MM.1S (cell line): ENCODE measurements at regions not wholly inside any gene's neighbourhood (a gene's known extent, or its start where the extent isn't known, plus 50 kb on each side); places are given as distances from the start of the nearest gene placed in this dataset.

Experiments used
- DNase-seq: peaks from one replicate; pipeline ENCODE4 v3.0.0-alpha.2; 2015
- H2AFZ ChIP-seq: fragments of 300-600 bp; sonication (generic); 2 replicates; pipeline ENCODE4 v1.6.0; 2016; ENCODE audit warnings: antibody characterized with exemption, low read length
- H3F3A ChIP-seq: fragments of 300-600 bp; sonication (generic); 2 replicates; pipeline ENCODE4 v1.6.1; 2016; ENCODE audit warnings: mild to moderate bottlenecking, antibody characterized with exemption, low read length, moderate library complexity, mixed read lengths; ENCODE audit not compliant: insufficient read depth
- H3K27ac ChIP-seq: fragments of 300-600 bp; sonication (generic); 2 replicates; pipeline ENCODE4 v1.5.1; 2016; ENCODE audit warnings: mild to moderate bottlenecking, low read length
- H3K27me3 ChIP-seq: fragments of 300-600 bp; sonication (generic); replicated peaks from 2 replicates; pipeline ENCODE4 v1.6.0; 2016; ENCODE audit warnings: low read length; ENCODE audit not compliant: insufficient read depth
- H3K36me3 ChIP-seq: fragments of 300-600 bp; sonication (generic); replicated peaks from 2 replicates; pipeline ENCODE4 v1.6.1; 2016; ENCODE audit warnings: mild to moderate bottlenecking, low read length, mixed read lengths; ENCODE audit not compliant: insufficient read depth
- H3K4me1 ChIP-seq: fragments of 300-600 bp; sonication (generic); 2 replicates; pipeline ENCODE4 v1.6.1; 2016; ENCODE audit warnings: low read length, mixed read lengths
- H3K4me2 ChIP-seq: fragments of 300-600 bp; sonication (generic); 2 replicates; pipeline ENCODE4 v1.6.0; 2016; ENCODE audit warnings: low read depth, low read length
- H3K4me3 ChIP-seq: fragments of 300-600 bp; sonication (generic); 2 replicates; pipeline ENCODE4 v1.5.1; 2016; ENCODE audit warnings: low read length, mixed read lengths
- H3K79me2 ChIP-seq: fragments of 300-600 bp; sonication (generic); 2 replicates; pipeline ENCODE4 v1.6.1; 2016; ENCODE audit warnings: mixed run types, low read length, mixed read lengths
- H3K9ac ChIP-seq: fragments of 300-600 bp; sonication (generic); 2 replicates; pipeline ENCODE4 v1.6.1; 2016; ENCODE audit warnings: low read length, mixed read lengths
- H3K9me2 ChIP-seq: fragments of 300-600 bp; sonication (generic); replicated peaks from 2 replicates; pipeline ENCODE4 v1.6.1; 2016; ENCODE audit warnings: mild to moderate bottlenecking, low read length, mixed read lengths; ENCODE audit not compliant: insufficient read depth
- H3K9me3 ChIP-seq: fragments of 300-600 bp; sonication (generic); replicated peaks from 2 replicates; pipeline ENCODE4 v1.6.1; 2016; ENCODE audit warnings: mild to moderate bottlenecking, low read length, mixed read lengths; ENCODE audit not compliant: insufficient read depth
- H4K20me1 ChIP-seq: fragments of 300-600 bp; sonication (generic); 2 replicates; pipeline ENCODE4 v1.6.1; 2016; ENCODE audit warnings: mild to moderate bottlenecking, low read length, moderate library complexity, mixed read lengths; ENCODE audit not compliant: insufficient read depth
- EZH2 ChIP-seq: fragments of 300-600 bp; sonication (generic); optimal IDR thresholded peaks from 2 replicates; pipeline ENCODE3; 2017; ENCODE audit warnings: low read depth, mild to moderate bottlenecking, antibody characterized with exemption, low read length, mixed read lengths
- EZH2phosphoT487 ChIP-seq: fragments of 300-600 bp; sonication (generic); IDR thresholded peaks from 2 replicates; pipeline ENCODE4 v1.6.1; 2018; ENCODE audit warnings: antibody characterized with exemption, low read length
- TF ChIP-seq, protein P1 (sequence below): fragments of 300-600 bp; sonication (generic); IDR thresholded peaks from 2 replicates; pipeline ENCODE4 v1.5.1; 2016; ENCODE audit warnings: antibody characterized with exemption, low read length, mixed read lengths

DNA sequence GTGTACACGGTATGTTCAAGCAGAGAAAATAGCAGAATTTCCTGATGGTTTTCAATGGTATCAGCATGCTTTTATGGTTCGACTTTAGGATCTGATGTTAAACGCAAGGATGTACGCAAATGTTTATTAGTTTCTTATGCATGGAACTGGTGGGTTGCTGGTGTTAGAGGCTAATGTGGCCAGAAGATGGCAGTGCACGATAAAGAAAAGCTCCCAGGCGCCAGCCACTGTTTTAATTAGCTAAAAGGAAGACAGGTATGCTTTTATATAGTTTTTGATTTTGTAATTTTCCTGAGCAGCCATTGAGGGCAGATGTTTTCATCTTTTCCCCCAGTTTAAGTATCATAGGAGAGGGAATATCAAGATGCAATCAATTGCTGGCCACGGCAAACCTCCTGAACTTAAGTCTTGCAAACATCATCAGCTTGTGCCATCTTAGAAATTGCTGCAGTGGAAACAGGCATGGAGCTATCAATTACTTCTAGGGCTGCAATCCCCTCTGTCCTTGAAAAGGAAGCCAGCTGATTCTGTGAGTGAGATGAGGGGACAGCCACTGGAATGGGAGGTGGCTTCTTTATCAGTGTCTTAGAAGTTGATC lies 648.5 kb upstream of the RBFOX1 start:
- Histone ChIP-seq H3F3A (no peaks in the 10 kb centered on the region), H3K4me1 (no peaks in the 10 kb centered on the region), H3K9me3 (no peaks in the 10 kb centered on the region), H3K9me2 (no peaks in the 10 kb centered on the region), H3K79me2 (no peaks in the 10 kb centered on the region), H3K27me3 (no peaks in the 10 kb centered on the region), H3K4me2 (no peak overlapping the region), H3K36me3 (no peaks in the 10 kb centered on the region), H3K4me3 (no peak overlapping the region), H3K27ac (no peak overlapping the region), H3K9ac (no peak overlapping the region), H4K20me1 (no peaks in the 10 kb centered on the region), H2AFZ (no peak overlapping the region)
- TF ChIP-seq, protein P1, sequence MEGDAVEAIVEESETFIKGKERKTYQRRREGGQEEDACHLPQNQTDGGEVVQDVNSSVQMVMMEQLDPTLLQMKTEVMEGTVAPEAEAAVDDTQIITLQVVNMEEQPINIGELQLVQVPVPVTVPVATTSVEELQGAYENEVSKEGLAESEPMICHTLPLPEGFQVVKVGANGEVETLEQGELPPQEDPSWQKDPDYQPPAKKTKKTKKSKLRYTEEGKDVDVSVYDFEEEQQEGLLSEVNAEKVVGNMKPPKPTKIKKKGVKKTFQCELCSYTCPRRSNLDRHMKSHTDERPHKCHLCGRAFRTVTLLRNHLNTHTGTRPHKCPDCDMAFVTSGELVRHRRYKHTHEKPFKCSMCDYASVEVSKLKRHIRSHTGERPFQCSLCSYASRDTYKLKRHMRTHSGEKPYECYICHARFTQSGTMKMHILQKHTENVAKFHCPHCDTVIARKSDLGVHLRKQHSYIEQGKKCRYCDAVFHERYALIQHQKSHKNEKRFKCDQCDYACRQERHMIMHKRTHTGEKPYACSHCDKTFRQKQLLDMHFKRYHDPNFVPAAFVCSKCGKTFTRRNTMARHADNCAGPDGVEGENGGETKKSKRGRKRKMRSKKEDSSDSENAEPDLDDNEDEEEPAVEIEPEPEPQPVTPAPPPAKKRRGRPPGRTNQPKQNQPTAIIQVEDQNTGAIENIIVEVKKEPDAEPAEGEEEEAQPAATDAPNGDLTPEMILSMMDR, result peak; percentile 48
- TF ChIP-seq EZH2phosphoT487 (no peak), EZH2 (no peak)
- DNase-seq, result no peak

DNA sequence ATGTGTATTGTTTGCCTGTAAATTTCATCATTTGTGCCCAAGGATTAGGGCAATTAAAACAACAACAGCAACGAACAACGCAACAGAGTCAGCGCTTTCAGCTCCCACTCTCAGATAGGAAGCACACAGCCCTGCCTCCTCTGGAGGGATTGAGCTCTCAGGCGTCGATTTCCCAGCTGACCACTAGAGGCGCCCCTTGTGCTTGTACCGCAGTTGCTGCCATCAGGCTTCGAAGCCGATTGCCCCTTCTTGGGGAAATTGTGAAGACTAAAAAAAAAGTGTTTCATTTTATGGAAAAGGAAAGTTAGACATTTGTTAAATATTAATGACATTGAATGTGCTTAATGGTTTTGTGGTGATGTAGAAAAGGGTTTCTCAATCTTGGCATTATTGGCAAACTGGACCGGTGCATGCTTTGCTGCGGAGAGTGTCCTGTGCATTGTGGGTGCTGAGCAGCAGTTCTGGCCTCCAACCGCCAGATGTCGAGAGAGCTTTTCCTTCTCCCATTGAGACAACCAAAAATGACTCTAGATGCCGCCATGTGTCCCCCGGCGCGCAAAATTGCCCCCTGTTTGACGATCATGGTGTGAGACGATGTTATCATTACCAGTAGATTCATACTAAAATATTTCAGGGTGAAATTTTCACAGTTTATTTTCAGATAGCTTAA lies 650.4 kb upstream of the RBFOX1 start:
- H3K27ac ChIP-seq, result no peak overlapping the region
- no peaks in the 10 kb centered on the region for H4K20me1 ChIP-seq
- no peak overlapping the region for H3K4me2 ChIP-seq
- H3K27me3 ChIP-seq, result no peaks in the 10 kb centered on the region
- no peaks in the 10 kb centered on the region for H3K9me2 ChIP-seq
- no peak overlapping the region for H2AFZ ChIP-seq
- no peaks in the 10 kb centered on the region for H3K36me3 ChIP-seq
- no peaks in the 10 kb centered on the region for H3K79me2 ChIP-seq
- TF ChIP-seq EZH2phosphoT487 (no peak), EZH2 (no peak)
- TF ChIP-seq, protein P1, result peak; percentile 66
- H3K4me3 ChIP-seq, result no peak overlapping the region
- DNase-seq, result peak; percentile 45
- H3K9me3 ChIP-seq, result no peaks in the 10 kb centered on the region
- no peak overlapping the region for H3K9ac ChIP-seq
- no peaks in the 10 kb centered on the region for H3K4me1 ChIP-seq
- no peaks in the 10 kb centered on the region for H3F3A ChIP-seq

DNA sequence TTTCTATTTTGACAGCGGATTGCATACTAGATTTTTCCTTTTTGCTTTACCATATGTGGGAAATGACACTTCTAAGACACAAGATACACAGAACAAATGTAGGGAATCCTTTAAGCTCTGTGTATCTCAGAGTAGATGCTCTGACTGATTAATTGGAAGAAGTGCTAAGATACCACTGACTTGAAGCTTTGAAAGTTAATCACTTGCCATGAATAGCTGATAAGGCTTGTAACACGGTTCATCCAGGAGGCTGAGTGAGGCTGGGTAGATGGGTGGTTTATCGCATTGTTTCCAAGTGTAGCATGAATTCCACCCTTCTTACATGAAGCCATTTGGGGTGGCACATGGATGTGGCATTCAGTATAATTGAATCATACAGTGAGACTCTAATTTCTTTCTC lies 654.1 kb upstream of the RBFOX1 start:
- Histone ChIP-seq H3K9me2 (no peaks in the 10 kb centered on the region), H2AFZ (no peak overlapping the region), H3K27me3 (no peaks in the 10 kb centered on the region), H3K79me2 (no peaks in the 10 kb centered on the region), H3F3A (no peaks in the 10 kb centered on the region), H3K36me3 (no peaks in the 10 kb centered on the region), H3K4me2 (no peak overlapping the region), H3K4me1 (no peaks in the 10 kb centered on the region), H3K9ac (no peak overlapping the region), H3K4me3 (no peak overlapping the region), H3K9me3 (no peaks in the 10 kb centered on the region), H3K27ac (no peak overlapping the region), H4K20me1 (no peaks in the 10 kb centered on the region)
- DNase-seq, result no peak
- TF ChIP-seq EZH2, result no peak
- TF ChIP-seq, protein P1, result no peak
